HCT116 (cell line): ENCODE measurements at regions not wholly inside any gene's neighbourhood (a gene's known extent, or its start where the extent isn't known, plus 50 kb on each side); places are given as distances from the start of the nearest gene placed in this dataset.

ENCODE experiments used
- CEBPB ChIP-seq: IDR thresholded peaks from 2 replicates; pipeline ENCODE4 v1.6.1; 2012; ENCODE audit warnings: low read depth
- EZH2 ChIP-seq: fragments of 200-600 bp; sonication (generic); IDR thresholded peaks from 2 replicates; pipeline ENCODE4 v1.6.1; 2017; ENCODE audit warnings: antibody characterized with exemption, mixed run types
- POLR2A ChIP-seq: IDR thresholded peaks from 2 replicates; pipeline ENCODE4 v1.7.0; 2011; ENCODE audit warnings: borderline replicate concordance; ENCODE audit not compliant: insufficient read depth, insufficient read length; ENCODE audit errors: extremely low read depth
- REST ChIP-seq: IDR thresholded peaks from 2 replicates; pipeline ENCODE4 v1.6.1; 2012; ENCODE audit warnings: low read depth
- TCF7L2 ChIP-seq: IDR thresholded peaks from 2 replicates; pipeline ENCODE4 v1.7.0; 2011; ENCODE audit warnings: borderline replicate concordance, inconsistent platforms; ENCODE audit not compliant: insufficient read depth, insufficient read length; ENCODE audit errors: extremely low read depth
- TF ChIP-seq, protein P1 (sequence below), 3 experiments: fragments of 200-600 bp in 1 of 3; sonication (generic) in 1 of 3; IDR thresholded peaks in 2 of 3; conservative IDR thresholded peaks in 1 of 3; 2 replicates each; pipeline ENCODE4 v1.5.1; 2012 to 2017; ENCODE audit warnings: low read depth in 2 of 3, low read length in 2 of 3, antibody characterized with exemption in 1 of 3, borderline replicate concordance in 1 of 3, control low read depth in 1 of 3, mild to moderate bottlenecking in 1 of 3, mixed read lengths in 1 of 3, mixed run types in 1 of 3, moderate library complexity in 1 of 3; ENCODE audit not compliant: insufficient read depth in 1 of 3

GRCh38 chr1:214727274-214727673 is 124.3 kb downstream of the CENPF start:
- TF ChIP-seq, protein P1, sequence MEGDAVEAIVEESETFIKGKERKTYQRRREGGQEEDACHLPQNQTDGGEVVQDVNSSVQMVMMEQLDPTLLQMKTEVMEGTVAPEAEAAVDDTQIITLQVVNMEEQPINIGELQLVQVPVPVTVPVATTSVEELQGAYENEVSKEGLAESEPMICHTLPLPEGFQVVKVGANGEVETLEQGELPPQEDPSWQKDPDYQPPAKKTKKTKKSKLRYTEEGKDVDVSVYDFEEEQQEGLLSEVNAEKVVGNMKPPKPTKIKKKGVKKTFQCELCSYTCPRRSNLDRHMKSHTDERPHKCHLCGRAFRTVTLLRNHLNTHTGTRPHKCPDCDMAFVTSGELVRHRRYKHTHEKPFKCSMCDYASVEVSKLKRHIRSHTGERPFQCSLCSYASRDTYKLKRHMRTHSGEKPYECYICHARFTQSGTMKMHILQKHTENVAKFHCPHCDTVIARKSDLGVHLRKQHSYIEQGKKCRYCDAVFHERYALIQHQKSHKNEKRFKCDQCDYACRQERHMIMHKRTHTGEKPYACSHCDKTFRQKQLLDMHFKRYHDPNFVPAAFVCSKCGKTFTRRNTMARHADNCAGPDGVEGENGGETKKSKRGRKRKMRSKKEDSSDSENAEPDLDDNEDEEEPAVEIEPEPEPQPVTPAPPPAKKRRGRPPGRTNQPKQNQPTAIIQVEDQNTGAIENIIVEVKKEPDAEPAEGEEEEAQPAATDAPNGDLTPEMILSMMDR (IDR thresholded peaks at IDR 0.05 in 2 of 3, conservative IDR thresholded peaks at IDR 0.05 in 1 of 3; ENCODE audit: borderline replicate concordance in 1 of 3, insufficient read depth in 1 of 3, low read depth in 2 of 3, low read length in 2 of 3), result no peak
- TF ChIP-seq REST (no peak), EZH2 (no peak), POLR2A (no peak), CEBPB (no peak), TCF7L2 (no peak)
